ENCODE measurements at regions not wholly inside any gene's neighbourhood (a gene's known extent, or its start where the extent isn't known, plus 50 kb on each side); places are given as distances from the start of the nearest gene placed in this dataset.

GRCh38 chr6:7053125-7053774 lies 54.5 kb upstream of the RREB1 start:
- TF ChIP-seq USF1 (IDR thresholded peaks at IDR 0.05; ENCODE audit: borderline replicate concordance, low read depth) (no peak), MEF2A (IDR thresholded peaks at IDR 0.05; ENCODE audit: borderline replicate concordance, low read depth) (no peak), RCOR1 (IDR thresholded peaks at IDR 0.05; ENCODE audit: low read length) (no peak), RFX5 (IDR thresholded peaks at IDR 0.05; ENCODE audit: low read length) (no peak), TEAD4 (IDR thresholded peaks at IDR 0.05; ENCODE audit: borderline replicate concordance, insufficient read depth) (no peak), YY1 (IDR thresholded peaks at IDR 0.05; ENCODE audit: low read depth) (no peak), SMC3 (IDR thresholded peaks at IDR 0.05; ENCODE audit: low read depth, low read length) (no peak), NRF1 (IDR thresholded peaks at IDR 0.05; ENCODE audit: low read depth, low read length) (no peak), CHD2 (IDR thresholded peaks at IDR 0.05; ENCODE audit: low read length, partially characterized antibody) (no peak), TAF1 (IDR thresholded peaks at IDR 0.05; ENCODE audit: borderline replicate concordance, low read depth, low read length) (no peak), POLR2AphosphoS5 (IDR thresholded peaks at IDR 0.05; ENCODE audit: low read depth, low read length) (no peak), NFIC (IDR thresholded peaks at IDR 0.05; ENCODE audit: borderline replicate concordance) (no peak)
- Histone ChIP-seq H3F3A (replicated peaks; ENCODE audit: insufficient read depth) (no peaks in the 10 kb centered on the region), H3K27me3 (ENCODE audit: insufficient read depth) (no peaks in the 10 kb centered on the region), H3K4me3 (ENCODE audit: low read depth in 2 of 2, low read length in 1 of 2) (no peak overlapping the region), H3K36me3 (replicated peaks in 1 of 2; ENCODE audit: control insufficient read depth in 1 of 2, insufficient read depth in 2 of 2, low read length in 1 of 2) (no peaks in the 10 kb centered on the region), H3K4me2 (no peak overlapping the region), H3K9me3 (no peaks in the 10 kb centered on the region), H2AFZ (ENCODE audit: low read depth) (no peak overlapping the region), H3K9me2 (no peaks in the 10 kb centered on the region), H3K9ac (no peak overlapping the region), H3K79me2 (ENCODE audit: insufficient read depth) (no peaks in the 10 kb centered on the region), H3K27ac (ENCODE audit: low read depth in 2 of 2, low read length in 1 of 2) (no peak overlapping the region), H4K20me1 (ENCODE audit: insufficient read depth) (no peaks in the 10 kb centered on the region), H3K4me1 (ENCODE audit: control insufficient read depth in 1 of 2, insufficient read depth in 2 of 2, low read depth in 1 of 2, low read length in 1 of 2) (no peaks in the 10 kb centered on the region; a peak in 1 of 4 replicates)
- ChIA-PET CTCF (interaction anchor here (0.6 kb wide), 1 partner anchor 105 kb away, joined by 3 read pairs; no protein-coding TSS in a partner anchor), POLR2A (no interaction called here)
- DNase-seq = no peak
- WGBS (ENCODE audit: low lambda C conversion rate) = 60% methylated on average over 5 of the region's 5 CpGs

Small RNAs in the stretch of these regions (small RNA-seq; reads per million reads assigned to genes)
- gene RN7SL554P = 0 reads per million in 7 experiments

Measured in SK-N-SH (cell line).